ENCODE measurements at regions not wholly inside any gene's neighbourhood (a gene's known extent, or its start where the extent isn't known, plus 50 kb on each side); places are given as distances from the start of the nearest gene placed in this dataset.

- no peak for DNase-seq
Observed at GRCh38 chr2:9156483-9156882, 50.1 kb upstream of the ASAP2 start.

DNA sequence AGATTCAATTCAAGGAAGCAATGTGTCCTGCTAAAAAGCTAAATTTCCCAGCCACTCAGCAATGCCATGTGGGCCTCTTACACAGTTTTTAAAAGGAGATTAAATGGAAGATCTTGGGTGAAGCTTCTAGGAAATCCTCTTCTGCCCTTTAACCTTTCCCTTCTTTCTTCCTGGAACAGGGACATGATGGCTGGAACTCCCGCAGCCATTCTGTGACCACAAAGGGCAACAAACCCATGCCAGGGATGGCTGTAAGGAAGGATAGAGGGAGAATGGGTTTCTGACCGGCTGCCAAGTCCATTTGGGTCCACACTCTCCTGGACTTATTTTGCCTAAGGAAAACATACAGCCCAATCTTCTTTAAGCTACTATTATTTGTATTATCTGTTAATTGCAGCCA is 52.6 kb upstream of the ASAP2 start:
- no peak for DNase-seq

GRCh38 chr2:9153643-9153980 is 53.0 kb upstream of the ASAP2 start:
- no peak for DNase-seq

- DNase-seq = no peak
Observed at GRCh38 chr2:9152975-9153642, 53.5 kb upstream of the ASAP2 start.

- DNase-seq = no peak
Observed at GRCh38 chr2:9150906-9151305, 55.7 kb upstream of the ASAP2 start.

DNA sequence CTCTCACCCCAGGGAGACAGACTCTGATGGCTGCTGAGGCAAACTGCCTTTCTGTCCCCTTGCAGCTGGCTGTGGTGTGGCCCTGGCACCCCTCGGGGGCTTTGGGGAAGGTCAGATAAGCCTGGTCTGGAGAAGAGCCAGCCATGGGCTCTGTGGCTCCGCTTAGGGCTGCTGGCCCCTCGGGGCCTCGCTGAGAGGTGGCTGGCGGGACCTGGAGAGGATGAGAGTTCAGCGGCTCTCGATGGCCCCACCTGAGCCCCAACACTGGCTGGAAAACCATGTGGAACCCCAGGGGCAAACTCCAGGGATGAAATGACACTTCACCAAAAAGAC is 56.1 kb upstream of the ASAP2 start:
- DNase-seq = no peak

DNA sequence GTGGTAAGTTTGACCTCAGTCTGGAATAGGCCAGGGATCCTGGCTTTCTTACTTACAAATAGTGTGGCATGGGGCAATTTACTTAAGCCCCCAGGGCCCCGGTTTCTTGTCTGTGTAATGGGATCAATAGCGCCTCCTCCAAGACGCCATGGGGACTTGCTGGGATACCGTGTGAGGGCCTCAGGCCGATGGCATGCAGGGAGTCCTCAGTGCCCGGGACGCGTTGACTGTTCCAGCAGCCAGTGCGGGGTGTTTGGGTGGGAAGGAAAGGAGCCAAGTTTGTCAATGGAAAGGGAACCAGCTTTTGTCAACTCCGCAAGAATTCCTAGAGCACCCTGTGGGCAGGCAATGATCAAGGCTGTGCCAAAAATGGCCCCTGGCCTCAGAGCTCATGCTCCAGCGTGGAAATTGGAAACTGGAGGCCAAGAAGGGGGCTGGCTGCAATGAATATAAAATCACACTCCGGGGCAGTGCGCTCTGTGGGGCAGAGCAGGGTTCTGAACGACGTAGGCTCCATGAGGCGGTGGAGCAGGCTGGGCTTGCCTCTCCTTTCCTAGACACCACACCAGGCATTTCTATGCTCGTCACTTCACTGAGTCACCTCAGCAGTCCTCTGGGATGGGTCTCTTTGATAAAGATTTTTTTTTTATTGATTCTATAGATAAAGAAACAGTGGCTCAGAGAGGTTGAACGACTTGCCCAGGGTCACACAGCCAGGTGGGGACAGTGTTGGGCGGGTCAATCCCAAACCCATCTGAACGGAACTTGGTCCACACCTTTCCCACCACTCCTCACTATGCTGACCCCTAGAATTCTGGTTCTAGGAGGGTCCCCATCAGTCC is 56.7 kb upstream of the ASAP2 start:
- no peak for DNase-seq

- DNase-seq = no peak
Observed at GRCh38 chr2:9149388-9149660, 57.3 kb upstream of the ASAP2 start.

- no peak for DNase-seq
Observed at GRCh38 chr2:9146646-9147045, 60.0 kb upstream of the ASAP2 start.

DNA sequence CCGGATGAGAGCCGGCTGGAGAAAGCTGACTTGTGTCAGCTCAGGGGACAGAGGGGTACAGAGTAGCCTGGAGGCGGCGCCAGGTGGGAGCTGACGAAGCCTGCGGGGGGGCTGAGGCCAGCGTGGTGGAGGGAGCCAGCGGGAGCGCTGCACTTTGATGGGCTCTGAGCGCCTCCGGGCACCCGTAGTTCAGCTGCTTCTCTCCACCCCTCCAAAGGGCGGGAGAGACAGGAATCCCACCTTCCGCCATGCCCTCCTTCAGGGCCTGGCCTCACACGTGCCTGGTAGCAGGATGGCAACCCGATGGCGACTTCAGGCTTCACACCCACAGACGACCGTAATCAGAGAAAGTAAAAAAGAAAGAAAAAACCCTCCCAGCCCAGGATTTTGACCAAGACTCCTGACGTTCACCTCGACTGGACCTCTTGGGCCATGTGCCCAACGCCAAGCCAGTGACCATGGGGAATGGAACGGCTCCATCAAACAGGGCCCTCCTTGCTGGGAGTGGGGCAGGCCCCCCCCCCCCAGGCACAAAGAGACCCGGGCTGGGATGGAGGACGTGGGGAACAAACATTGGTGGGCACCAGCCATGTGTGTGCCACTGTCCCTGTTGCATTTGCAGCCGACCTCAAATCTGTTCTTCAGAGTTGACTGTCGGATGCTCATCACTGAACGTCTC is 60.7 kb upstream of the ASAP2 start:
- DNase-seq = no peak

DNA sequence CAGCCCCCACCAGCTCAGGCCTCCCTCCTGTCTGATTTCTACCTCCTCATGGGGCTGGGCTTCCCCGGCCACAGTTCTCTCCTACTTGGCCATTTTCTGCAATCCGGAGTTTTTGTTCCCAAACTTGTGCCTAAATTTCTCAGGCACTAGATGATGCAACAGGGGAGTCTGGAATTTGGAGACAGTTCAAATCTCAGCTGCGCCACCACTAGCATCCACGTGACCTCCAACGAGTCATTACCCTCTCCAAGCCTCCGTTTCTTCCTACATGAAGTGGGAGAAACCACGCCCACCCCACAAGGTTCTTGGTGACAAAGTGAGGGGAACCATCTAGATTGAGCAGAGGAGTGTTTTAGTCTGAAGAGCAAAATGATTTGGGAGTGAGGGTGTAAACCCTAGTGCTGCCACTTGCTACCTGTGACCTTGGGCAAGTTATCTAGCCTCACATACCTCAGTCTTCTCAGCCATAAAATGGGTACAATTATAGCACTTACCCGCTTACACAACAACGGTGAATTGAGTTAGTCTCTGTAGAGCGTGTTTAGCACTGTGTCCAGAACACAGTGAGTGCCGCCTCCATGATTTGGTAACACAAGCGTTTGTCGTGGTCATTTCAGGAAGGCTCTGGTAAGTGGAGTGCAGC is 61.4 kb upstream of the ASAP2 start:
- DNase-seq = peak; percentile 63 to 85

DNA sequence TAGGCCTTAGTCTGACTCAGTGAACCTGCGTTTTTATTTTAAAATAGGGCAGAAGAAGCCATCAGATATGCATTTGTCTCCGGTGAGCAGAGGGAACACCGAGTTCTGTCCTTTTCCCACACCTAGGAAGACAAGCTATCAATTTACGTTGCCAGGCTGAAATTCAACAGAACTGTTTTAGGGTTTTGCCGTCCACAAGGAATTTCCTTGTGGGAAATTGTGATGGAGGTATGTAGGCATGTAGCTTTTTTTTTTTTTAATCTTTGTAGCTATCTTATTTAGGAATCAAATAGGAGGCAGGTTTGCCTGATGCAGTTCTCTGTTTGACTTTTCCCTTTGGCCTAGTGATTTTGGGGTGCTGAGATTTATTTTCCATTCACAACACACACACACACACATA is 62.0 kb upstream of the ASAP2 start:
- no peak for DNase-seq

- peak in 1 of 2 donors; percentile 51 for DNase-seq
Observed at GRCh38 chr2:9144046-9144445, 62.6 kb upstream of the ASAP2 start.

GRCh38 chr2:9143264-9143815 is 63.3 kb upstream of the ASAP2 start:
- no peak for DNase-seq

DNA sequence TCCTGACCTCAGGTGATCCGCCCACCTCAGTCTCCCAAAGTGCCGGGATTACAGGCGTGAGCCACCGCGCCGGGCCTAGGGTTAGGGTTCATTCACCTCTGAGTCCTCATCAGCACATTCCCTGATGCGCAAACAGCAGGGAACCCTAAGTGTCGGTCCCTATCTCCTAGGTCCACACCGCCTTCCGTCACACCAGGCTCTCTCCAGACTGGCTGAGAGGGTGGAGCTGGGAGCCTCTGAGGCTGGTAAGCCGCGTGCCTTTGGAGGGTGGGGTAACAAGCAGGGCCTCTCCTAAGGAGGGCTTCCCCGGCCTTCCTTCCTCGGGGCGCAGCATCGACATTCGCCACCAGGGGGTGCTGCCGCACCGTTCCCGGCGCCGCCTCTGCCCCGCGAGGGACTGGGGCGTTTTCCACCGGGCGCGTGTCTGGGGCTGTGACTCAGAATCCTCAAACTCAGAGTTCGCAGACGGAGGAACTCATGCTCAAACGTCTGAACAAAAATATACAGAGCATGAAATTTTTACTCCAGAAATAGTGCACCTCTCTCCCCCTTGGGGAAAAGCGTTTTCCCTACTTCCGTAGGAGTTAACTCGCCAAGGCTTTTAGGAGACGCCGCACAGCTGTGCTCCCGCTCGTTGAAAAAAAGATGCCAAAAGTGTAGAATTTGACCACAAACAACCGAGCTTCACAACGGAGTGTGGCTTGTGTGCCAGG is 63.9 kb upstream of the ASAP2 start:
- peak; percentile 79 to 97 for DNase-seq

DNA sequence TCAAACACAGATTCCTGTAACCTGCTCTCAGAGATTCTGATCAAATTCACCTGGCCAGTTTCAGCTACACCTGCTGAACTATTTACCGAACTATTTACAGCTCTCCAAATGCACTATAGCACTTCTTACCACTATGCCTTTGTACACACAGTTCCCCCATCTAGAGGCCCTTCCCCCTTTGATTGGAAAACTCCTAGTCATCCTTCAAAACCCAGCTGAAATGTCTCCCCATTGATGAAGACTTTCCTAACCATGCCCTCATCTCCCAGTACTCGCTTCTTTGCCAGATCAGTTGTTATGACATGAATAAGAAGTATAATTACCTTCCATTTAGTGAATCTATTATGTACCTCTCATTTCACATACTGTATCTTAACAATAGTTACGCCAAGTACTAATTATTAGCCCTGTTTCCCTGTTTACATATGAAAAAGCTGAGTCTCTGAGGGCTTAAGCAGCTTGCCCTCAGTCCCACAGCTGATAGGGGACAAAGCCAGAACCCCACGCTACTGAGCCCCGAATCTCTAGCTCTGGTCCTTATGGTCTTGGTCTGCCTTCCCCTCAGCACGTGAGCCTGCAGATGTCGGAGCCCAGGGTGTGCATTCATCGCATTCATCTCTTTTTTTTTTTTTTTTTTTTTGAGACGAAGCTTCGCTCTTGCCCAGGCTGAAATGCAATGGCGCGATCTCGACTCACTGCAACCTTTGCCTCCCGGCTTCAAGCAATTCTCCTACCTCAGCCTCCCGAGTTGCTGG is 64.7 kb upstream of the ASAP2 start:
- no peak for DNase-seq

DNA sequence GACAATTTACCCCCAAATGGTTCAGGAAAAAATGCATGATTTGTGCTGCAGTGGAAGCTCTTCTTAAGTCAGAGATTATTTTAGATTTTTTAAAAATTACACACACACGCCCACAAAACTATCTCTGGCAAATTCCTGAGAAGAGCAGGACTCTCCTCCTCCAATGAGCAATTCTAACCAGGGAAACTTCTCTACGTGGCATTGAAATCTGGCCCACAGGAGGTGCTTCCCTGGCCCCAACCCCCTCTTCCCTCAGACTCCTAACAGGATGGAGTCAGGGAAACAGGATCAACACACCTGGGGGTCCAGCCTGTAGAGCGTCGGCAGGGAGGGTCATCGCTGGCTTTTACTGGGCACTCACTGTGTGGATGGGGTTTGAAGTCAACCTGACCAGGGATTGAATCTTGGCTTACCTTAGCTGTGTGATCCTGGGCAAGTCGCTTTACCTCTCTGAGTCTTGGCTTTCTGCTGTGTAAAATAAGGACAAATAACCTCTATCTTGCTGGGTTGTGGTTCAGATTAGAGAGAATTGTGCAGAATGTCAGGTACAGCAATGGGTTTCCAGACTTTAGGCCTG is 65.4 kb upstream of the ASAP2 start:
- no peak for DNase-seq

- DNase-seq = no peak
Observed at GRCh38 chr2:9140645-9141044, 66.0 kb upstream of the ASAP2 start.

GRCh38 chr2:9139491-9140443 is 66.8 kb upstream of the ASAP2 start:
- peak; percentile 26 to 84 for DNase-seq

GRCh38 chr2:9137379-9138150 is 69.0 kb upstream of the ASAP2 start:
- DNase-seq = peak; percentile 35 to 36

All from inflammatory macrophage treated with lipopolysaccharide for 1 hour (primary cell).